H1 (cell line): ENCODE measurements at regions not wholly inside any gene's neighbourhood (a gene's known extent, or its start where the extent isn't known, plus 50 kb on each side); places are given as distances from the start of the nearest gene placed in this dataset.

Source experiments
- CTCF ChIA-PET: fragments of 300-600 bp; sonication (Branson Sonifier 250); formaldehyde crosslinking; loops from one replicate; lab custom pipeline; 2021; ENCODE audit not compliant: partially characterized antibody; lab: Charles Lee
- POLR2A ChIA-PET: fragments of 300-600 bp; sonication (Branson Sonifier 250); formaldehyde crosslinking; loops from one replicate; lab custom pipeline; 2021; ENCODE audit warnings: inconsistent platforms; ENCODE audit not compliant: partially characterized antibody; lab: Charles Lee
- DNase-seq, 2 experiments: peaks; one replicate each; pipeline versions ENCODE4 v3.0.0 to v3.0.0-alpha.2; 2010 to 2022; ENCODE audit warnings: low spot score in 2 of 2, low read depth in 1 of 2, mixed read lengths in 1 of 2
- FAIRE-seq: peaks from 2 replicates; lab custom pipeline; 2011; peaks lifted over from hg19 to GRCh38; lab: Jason Lieb, UNC
- H2AFZ ChIP-seq: 2 replicates; pipeline ENCODE4 v1.8.1; 2012; ENCODE audit warnings: low read length, inconsistent platforms
- H2AK5ac ChIP-seq: 2 replicates; pipeline ENCODE4 v1.6.1; 2013; ENCODE audit warnings: low read depth, low read length
- H2BK120ac ChIP-seq: replicated peaks from 2 replicates; pipeline ENCODE3; 2013; ENCODE audit warnings: low read depth, low read length, inconsistent platforms
- H2BK12ac ChIP-seq: 2 replicates; pipeline ENCODE4 v1.6.1; 2013; ENCODE audit warnings: low read depth, low read length
- H2BK15ac ChIP-seq: 2 replicates; pipeline ENCODE4 v1.6.1; 2013; ENCODE audit warnings: low read length
- H2BK20ac ChIP-seq: 2 replicates; pipeline ENCODE4 v1.6.1; 2013; ENCODE audit warnings: low read length
- H2BK5ac ChIP-seq: 2 replicates; pipeline ENCODE4 v1.6.1; 2013; ENCODE audit warnings: low read depth, low read length
- H3K14ac ChIP-seq: 2 replicates; pipeline ENCODE4 v1.6.1; 2013; ENCODE audit warnings: inconsistent platforms; ENCODE audit not compliant: insufficient read length
- H3K18ac ChIP-seq: 2 replicates; pipeline ENCODE4 v1.6.1; 2013; ENCODE audit warnings: low read length; ENCODE audit errors: extremely low read depth
- H3K23ac ChIP-seq: 2 replicates; pipeline ENCODE4 v1.6.1; 2013; ENCODE audit warnings: inconsistent platforms; ENCODE audit not compliant: insufficient read length
- H3K23me2 ChIP-seq: 2 replicates; pipeline ENCODE4 v1.6.1; 2013; ENCODE audit warnings: low read depth, low read length
- H3K27ac ChIP-seq: 2 replicates; pipeline ENCODE4 v1.6.1; 2011; ENCODE audit warnings: low read depth, low read length, inconsistent platforms
- H3K27me3 ChIP-seq, 4 experiments: replicated peaks in 1 of 4; 1 replicate in 1 of 4; 2 replicates in 3 of 4; pipeline versions ENCODE4 v1.6.1 to v1.8.1; 2011 to 2013; ENCODE audit warnings: low read length in 3 of 4, mild to moderate bottlenecking in 3 of 4, inconsistent platforms in 2 of 4, mixed read lengths in 2 of 4, moderate library complexity in 1 of 4; ENCODE audit not compliant: control insufficient read depth in 3 of 4, insufficient read depth in 3 of 4; ENCODE audit errors: extremely low read depth in 1 of 4
- H3K36me3 ChIP-seq, 4 experiments: 2 replicates each; pipeline versions ENCODE4 v1.6.1 to v1.8.1; 2011 to 2013; ENCODE audit warnings: mild to moderate bottlenecking in 4 of 4, low read length in 3 of 4, moderate library complexity in 2 of 4, control low read depth in 1 of 4, inconsistent platforms in 1 of 4; ENCODE audit not compliant: insufficient read depth in 4 of 4, control insufficient read depth in 2 of 4
- H3K4ac ChIP-seq: replicated peaks from 2 replicates; pipeline ENCODE3; 2013; ENCODE audit warnings: low read length, low read depth, mixed read lengths, inconsistent platforms; ENCODE audit not compliant: insufficient read length
- H3K4me1 ChIP-seq, 4 experiments: replicated peaks in 1 of 4; 1 replicate in 1 of 4; 2 replicates in 3 of 4; pipeline versions ENCODE4 v1.6.1 to v1.8.1; 2011 to 2013; ENCODE audit warnings: low read length in 3 of 4, inconsistent platforms in 2 of 4, mixed read lengths in 1 of 4; ENCODE audit not compliant: insufficient read depth in 4 of 4, control insufficient read depth in 3 of 4
- H3K4me2 ChIP-seq, 2 experiments: 2 replicates each; pipeline versions ENCODE4 v1.6.1 to v1.8.1; 2011 to 2013; ENCODE audit warnings: low read depth in 2 of 2, low read length in 2 of 2, control low read depth in 1 of 2, inconsistent platforms in 1 of 2, mild to moderate bottlenecking in 1 of 2; ENCODE audit not compliant: insufficient read depth in 1 of 2
- H3K4me3 ChIP-seq, 4 experiments: fragments of 200-600, 300-600 bp in 1 of 4; sonication (generic), shearing (Covaris generic), sonication (Bioruptor Twin) in 1 of 4; 2 replicates each; pipeline versions ENCODE4 v1.5.1 to v1.8.1; 2011 to 2016; ENCODE audit warnings: low read length in 4 of 4, low read depth in 3 of 4, control low read depth in 2 of 4, inconsistent platforms in 2 of 4, mild to moderate bottlenecking in 2 of 4, mixed read lengths in 1 of 4, moderate library complexity in 1 of 4; ENCODE audit not compliant: insufficient read depth in 2 of 4; ENCODE audit errors: extremely low read depth in 1 of 4
- H3K56ac ChIP-seq: replicated peaks from 2 replicates; pipeline ENCODE3; 2013; ENCODE audit warnings: low read depth, mild to moderate bottlenecking, mixed read lengths, low read length, inconsistent platforms; ENCODE audit not compliant: insufficient read length
- H3K79me1 ChIP-seq: 2 replicates; pipeline ENCODE4 v1.6.1; 2013; ENCODE audit warnings: low read depth, low read length, control low read depth
- H3K79me2 ChIP-seq, 2 experiments: 2 replicates each; pipeline versions ENCODE4 v1.6.1 to v1.8.1; 2012 to 2013; ENCODE audit warnings: low read length in 2 of 2, mild to moderate bottlenecking in 2 of 2, inconsistent platforms in 1 of 2; ENCODE audit not compliant: insufficient read depth in 2 of 2, control insufficient read depth in 1 of 2
- H3K9ac ChIP-seq, 4 experiments: replicated peaks in 1 of 4; 1 replicate in 1 of 4; 2 replicates in 3 of 4; pipeline versions ENCODE4 v1.6.1 to v1.8.1; 2011 to 2013; ENCODE audit warnings: low read depth in 3 of 4, low read length in 3 of 4, control low read depth in 2 of 4, mild to moderate bottlenecking in 2 of 4, moderate library complexity in 2 of 4, inconsistent platforms in 1 of 4; ENCODE audit errors: extremely low read depth in 1 of 4
- H3K9me3 ChIP-seq, 2 experiments: 2 replicates each; pipeline versions ENCODE4 v1.6.1 to v1.8.1; 2012 to 2013; ENCODE audit warnings: mild to moderate bottlenecking in 2 of 2, moderate library complexity in 2 of 2, control low read depth in 1 of 2, inconsistent platforms in 1 of 2, low read depth in 1 of 2, low read length in 1 of 2, mixed read lengths in 1 of 2; ENCODE audit not compliant: insufficient read depth in 2 of 2
- H4K20me1 ChIP-seq, 2 experiments: replicated peaks in 1 of 2; 2 replicates each; pipeline versions ENCODE3 to v1.8.1; 2011 to 2013; ENCODE audit warnings: inconsistent platforms in 2 of 2, low read length in 2 of 2, mild to moderate bottlenecking in 1 of 2; ENCODE audit not compliant: insufficient read depth in 2 of 2, control insufficient read depth in 1 of 2
- H4K5ac ChIP-seq: 2 replicates; pipeline ENCODE4 v1.6.1; 2013; ENCODE audit warnings: low read length, low read depth, mixed read lengths, inconsistent platforms; ENCODE audit not compliant: insufficient read length
- H4K8ac ChIP-seq: 2 replicates; pipeline ENCODE4 v1.8.0; 2013; ENCODE audit warnings: mild to moderate bottlenecking, moderate library complexity, low read length, inconsistent platforms; ENCODE audit not compliant: insufficient read depth; ENCODE audit errors: extremely low read depth
- H4K91ac ChIP-seq: replicated peaks from 2 replicates; pipeline ENCODE3; 2013; ENCODE audit warnings: low read length, mixed read lengths, inconsistent platforms; ENCODE audit not compliant: insufficient read length
- BACH1 ChIP-seq: IDR thresholded peaks from 2 replicates; pipeline ENCODE4 v1.6.1; 2012; ENCODE audit warnings: low read length, improper control_type of control experiment
- BCL11A ChIP-seq, 2 experiments: IDR thresholded peaks; one replicate each; pipeline ENCODE4 v1.6.1; 2011; ENCODE audit warnings: low read depth in 2 of 2, low read length in 2 of 2, mild to moderate bottlenecking in 2 of 2
- CBX8 ChIP-seq: fragments of 300-800, 300-1000 bp; sonication (generic); IDR thresholded peaks from 2 replicates; pipeline ENCODE4 v1.7.1; 2016; ENCODE audit warnings: low read depth, low read length, borderline replicate concordance
- CEBPB ChIP-seq: IDR thresholded peaks from 2 replicates; pipeline ENCODE4 v1.6.1; 2012; ENCODE audit warnings: low read depth, low read length
- KDM5A ChIP-seq: fragments of 200-600 bp; IDR thresholded peaks from 2 replicates; pipeline ENCODE4 v1.7.1; 2012; ENCODE audit warnings: mild to moderate bottlenecking, low read length, inconsistent platforms, mixed read lengths
- SRF ChIP-seq: IDR thresholded peaks from 2 replicates; pipeline ENCODE4 v1.6.1; 2011; ENCODE audit warnings: mild to moderate bottlenecking, low read depth, low read length, moderate library complexity
- TAF7 ChIP-seq: optimal IDR thresholded peaks from 2 replicates; pipeline ENCODE3; 2011; ENCODE audit warnings: low read depth, mild to moderate bottlenecking, inconsistent platforms, low read length, moderate library complexity, borderline replicate concordance
- ZNF274 ChIP-seq: IDR thresholded peaks from 2 replicates; pipeline ENCODE4 v1.7.0; 2012; ENCODE audit warnings: low read length, borderline replicate concordance; ENCODE audit errors: extremely low read depth
- WGBS, 2 experiments: shearing (Covaris generic) in 1 of 2; methylation state at CpG; one replicate each; pipeline versions ENCODE4 v1.1.6 to v1.1.7; 2013 to 2015; ENCODE audit warnings: low lambda C conversion rate in 2 of 2, mixed read lengths in 2 of 2, inconsistent platforms in 1 of 2, low coverage in 1 of 2, missing lambda C conversion rate in 1 of 2; ENCODE audit not compliant: insufficient replicate concordance in 2 of 2, insufficient coverage in 1 of 2, insufficient read length in 1 of 2; ENCODE audit errors: extremely low coverage in 1 of 2, missing lambda C conversion rate in 1 of 2; 5-methylcytosine and 5-hydroxymethylcytosine counted together

- TF ChIP-seq KDM5A (no peak), CEBPB (no peak), ZNF274 (no peak), BCL11A (IDR thresholded peaks at IDR 0.05; ENCODE audit: low read depth in 2 of 2, low read length in 2 of 2) (no peak), TAF7 (no peak), BACH1 (no peak), SRF (no peak), CBX8 (no peak)
- TF ChIP-seq, all 59 proteins: peak for 0
- 93% methylated on average over 3 of the region's 3 CpGs; no CpG with 5 or more reads in 1 of the 2 experiments for WGBS, 2 experiments
- no peak overlapping the region for H3K56ac ChIP-seq
- no peak overlapping the region for H2AK5ac ChIP-seq
- H4K20me1 ChIP-seq, result no peaks in the 10 kb centered on the region
- no peak overlapping the region for H4K5ac ChIP-seq
- no peak overlapping the region for H4K8ac ChIP-seq
- H3K23ac ChIP-seq, result no peak overlapping the region
- no peaks in the 10 kb centered on the region for H3K23me2 ChIP-seq
- no peak overlapping the region for H2BK20ac ChIP-seq
- ChIA-PET POLR2A (no interaction called here), CTCF (no interaction called here)
- H2BK120ac ChIP-seq, result no peak overlapping the region
- no peak overlapping the region for H3K27ac ChIP-seq
- H3K9me3 ChIP-seq, result no peaks in the 10 kb centered on the region
- H3K27me3 ChIP-seq, result no peaks in the 10 kb centered on the region
- H3K36me3 ChIP-seq, result no peaks in the 10 kb centered on the region
- FAIRE-seq (no peak), DNase-seq (no peak)
- no peak overlapping the region for H3K9ac ChIP-seq
- no peak overlapping the region for H2AFZ ChIP-seq
- no peak overlapping the region for H3K4ac ChIP-seq
- no peak overlapping the region for H4K91ac ChIP-seq
- H3K14ac ChIP-seq, result no peak overlapping the region
- H3K4me3 ChIP-seq, result no peak overlapping the region
- no peak overlapping the region for H2BK5ac ChIP-seq
- no peaks in the 10 kb centered on the region for H3K79me2 ChIP-seq
- H3K4me1 ChIP-seq, result no peaks in the 10 kb centered on the region
- H3K18ac ChIP-seq, result no peak overlapping the region
- no peak overlapping the region for H3K4me2 ChIP-seq
- no peak overlapping the region for H2BK12ac ChIP-seq
- no peak overlapping the region for H2BK15ac ChIP-seq
- H3K79me1 ChIP-seq, result no peaks in the 10 kb centered on the region
Observed at GRCh38 chr10:85293483-85293882, 965.1 kb downstream of the CCSER2 start.
